Mucosa of descending colon (tissue), 3 donors: ENCODE measurements at regions not wholly inside any gene's neighbourhood (a gene's known extent, or its start where the extent isn't known, plus 50 kb on each side); places are given as distances from the start of the nearest gene placed in this dataset.

Experiments
- ATAC-seq: fragments of 200-7000 bp; cut with Tn5 transposase; one replicate; pipeline ENCODE4 v1.9.1; 2020; ENCODE audit warnings: mild to moderate bottlenecking, moderate library complexity
- DNase-seq, 3 donors: peaks; one replicate each; pipeline ENCODE4 v3.0.0-alpha.2; 2020
- H3K36me3 ChIP-seq: fragments of 200-600 bp; one replicate; pipeline ENCODE4 v1.8.0; 2021; ENCODE audit warnings: low read depth, mild to moderate bottlenecking
- H3K4me1 ChIP-seq: fragments of 200-600 bp; one replicate; pipeline ENCODE4 v1.8.0; 2021; ENCODE audit warnings: low read depth, mild to moderate bottlenecking
- H3K4me3 ChIP-seq: fragments of 200-600 bp; one replicate; pipeline ENCODE4 v1.8.0; 2021; ENCODE audit warnings: mild to moderate bottlenecking
- H3K9me3 ChIP-seq: fragments of 200-600 bp; one replicate; pipeline ENCODE4 v1.8.0; 2021; ENCODE audit warnings: mild to moderate bottlenecking
- intact Hi-C, 2 donors: fragments of 100-400 bp; cut with DNase I in 1 of 2; cut with micrococcal nuclease in 1 of 2; formaldehyde crosslinking; loops; one replicate each; pipeline versions ENCODE4 v1.11.0 to v1.11.1; 2022; cut with DNase I, micrococcal nuclease
- TF ChIP-seq, protein P1 (sequence below): fragments of 200-600 bp; IDR thresholded peaks from one replicate; pipeline ENCODE4 v1.8.0; 2022; ENCODE audit warnings: antibody characterized with exemption, mild to moderate bottlenecking
- donor health status: DM: no; HTN: no; CAD: no; lungs with moderate emphysema.
- donor health status: DM: no; HTN: no; CAD: no.
- donor health status: DM: no; HTN: yes; CAD: no.

DNA sequence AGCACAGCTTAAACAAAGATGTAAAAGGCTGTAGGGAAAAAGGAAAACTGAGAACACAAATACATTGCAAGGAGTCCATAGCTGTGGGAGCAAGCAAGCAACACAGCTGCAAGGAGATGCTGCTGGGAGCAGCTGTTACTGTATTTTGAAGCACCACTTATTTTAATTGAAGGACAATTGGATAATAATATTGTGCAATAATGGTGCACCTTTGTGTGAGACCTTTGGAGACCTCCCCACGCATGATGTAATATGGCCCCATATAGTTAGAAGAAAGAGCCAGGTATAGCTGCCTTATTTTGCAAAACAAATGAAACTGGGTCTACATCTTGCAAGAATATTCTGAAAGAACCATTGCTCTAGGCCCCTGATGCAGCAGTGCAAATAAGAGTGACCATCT, 191.1 kb upstream of the KIRREL3 start:
- TF ChIP-seq, protein P1, sequence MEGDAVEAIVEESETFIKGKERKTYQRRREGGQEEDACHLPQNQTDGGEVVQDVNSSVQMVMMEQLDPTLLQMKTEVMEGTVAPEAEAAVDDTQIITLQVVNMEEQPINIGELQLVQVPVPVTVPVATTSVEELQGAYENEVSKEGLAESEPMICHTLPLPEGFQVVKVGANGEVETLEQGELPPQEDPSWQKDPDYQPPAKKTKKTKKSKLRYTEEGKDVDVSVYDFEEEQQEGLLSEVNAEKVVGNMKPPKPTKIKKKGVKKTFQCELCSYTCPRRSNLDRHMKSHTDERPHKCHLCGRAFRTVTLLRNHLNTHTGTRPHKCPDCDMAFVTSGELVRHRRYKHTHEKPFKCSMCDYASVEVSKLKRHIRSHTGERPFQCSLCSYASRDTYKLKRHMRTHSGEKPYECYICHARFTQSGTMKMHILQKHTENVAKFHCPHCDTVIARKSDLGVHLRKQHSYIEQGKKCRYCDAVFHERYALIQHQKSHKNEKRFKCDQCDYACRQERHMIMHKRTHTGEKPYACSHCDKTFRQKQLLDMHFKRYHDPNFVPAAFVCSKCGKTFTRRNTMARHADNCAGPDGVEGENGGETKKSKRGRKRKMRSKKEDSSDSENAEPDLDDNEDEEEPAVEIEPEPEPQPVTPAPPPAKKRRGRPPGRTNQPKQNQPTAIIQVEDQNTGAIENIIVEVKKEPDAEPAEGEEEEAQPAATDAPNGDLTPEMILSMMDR = no peak
- no peak for ATAC-seq
- H3K4me1 ChIP-seq = no peaks in the 10 kb centered on the region
- H3K36me3 ChIP-seq = no peaks in the 10 kb centered on the region
- H3K9me3 ChIP-seq = no peaks in the 10 kb centered on the region
- no peak for DNase-seq
- intact Hi-C loops = no loop called here
- H3K4me3 ChIP-seq = no peak overlapping the region

DNA sequence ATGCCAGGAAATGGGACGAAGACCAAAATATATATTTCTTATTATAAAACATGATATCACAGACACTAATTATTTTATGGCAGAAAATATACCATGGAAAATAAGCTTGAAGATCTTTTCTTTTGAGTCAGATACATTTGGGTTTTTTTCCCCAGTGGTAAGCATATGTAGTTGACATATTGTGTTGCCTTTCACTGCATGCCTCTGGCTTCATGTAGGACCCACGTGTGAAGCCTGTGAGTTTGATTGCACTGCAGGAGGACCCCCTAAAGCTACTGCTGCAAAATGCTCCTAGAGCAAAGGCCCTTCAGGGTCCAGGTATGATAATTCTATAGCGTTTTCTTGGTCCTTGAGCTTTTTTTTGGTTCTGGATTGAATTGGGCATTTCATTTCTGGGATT, 190.7 kb upstream of the KIRREL3 start:
- Histone ChIP-seq H3K9me3 (no peaks in the 10 kb centered on the region), H3K36me3 (no peaks in the 10 kb centered on the region), H3K4me3 (no peak overlapping the region), H3K4me1 (no peaks in the 10 kb centered on the region)
- DNase-seq (no peak), ATAC-seq (no peak)
- intact Hi-C loops = no loop called here
- TF ChIP-seq, protein P1 = no peak

DNA sequence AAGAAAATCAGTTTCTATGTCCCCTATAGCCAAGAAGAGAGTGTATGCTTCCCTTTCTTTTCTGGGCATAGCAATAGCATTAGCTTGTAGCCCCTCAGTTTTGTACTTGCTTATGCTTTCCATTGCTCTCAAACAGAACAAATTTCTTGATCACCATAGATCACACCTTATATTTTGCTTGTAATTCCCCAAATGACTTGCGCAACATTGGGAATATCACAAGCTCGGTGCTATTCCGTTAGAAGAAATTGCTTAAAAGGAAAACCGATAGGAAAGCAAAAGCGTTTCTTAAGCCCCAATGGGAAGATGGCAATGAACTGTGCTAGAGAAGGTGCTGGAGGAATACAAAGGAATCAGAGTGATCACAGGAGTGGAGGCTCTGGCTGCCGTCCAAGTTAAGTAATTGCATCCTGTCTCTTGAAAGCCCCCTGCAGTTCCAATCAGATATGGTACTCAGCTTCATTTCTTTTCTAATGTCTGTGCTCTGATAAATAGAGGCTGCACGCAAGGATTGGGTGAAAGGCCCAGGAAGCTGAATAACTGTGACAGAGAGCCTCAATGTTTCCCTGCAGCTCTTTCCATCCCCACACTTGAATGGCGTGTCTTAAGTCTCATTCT, 182.1 kb upstream of the KIRREL3 start:
- intact Hi-C loops = no loop called here
- Histone ChIP-seq H3K36me3 (no peaks in the 10 kb centered on the region), H3K4me3 (no peak overlapping the region), H3K4me1 (no peaks in the 10 kb centered on the region), H3K9me3 (no peaks in the 10 kb centered on the region)
- TF ChIP-seq, protein P1 = no peak
- no peak for DNase-seq
- no peak for ATAC-seq

DNA sequence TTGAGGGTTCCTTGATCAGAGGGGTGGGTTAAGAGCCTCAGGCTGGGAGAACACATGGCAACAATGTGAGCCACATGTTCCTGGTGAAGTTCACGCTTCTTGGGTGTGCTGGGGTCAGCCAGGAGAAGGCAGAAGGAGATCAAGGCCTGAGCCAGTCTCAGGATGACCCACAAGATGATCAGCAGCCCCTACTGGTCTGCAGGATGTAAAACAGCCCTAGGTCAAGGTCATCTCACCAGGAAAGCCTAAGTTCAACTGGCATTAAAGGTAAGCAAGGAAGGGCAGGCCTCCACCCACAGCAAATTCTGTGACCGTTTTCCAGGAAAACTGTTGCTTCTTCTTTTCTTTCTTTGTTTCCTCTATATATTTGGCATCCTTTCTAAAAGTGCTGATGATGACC, 156.7 kb upstream of the KIRREL3 start:
- intact Hi-C loops = no loop called here
- no peaks in the 10 kb centered on the region for H3K4me1 ChIP-seq
- H3K36me3 ChIP-seq = no peaks in the 10 kb centered on the region
- ATAC-seq = no peak
- DNase-seq = no peak
- no peak overlapping the region for H3K4me3 ChIP-seq
- H3K9me3 ChIP-seq = no peaks in the 10 kb centered on the region
- TF ChIP-seq, protein P1 = no peak

DNA sequence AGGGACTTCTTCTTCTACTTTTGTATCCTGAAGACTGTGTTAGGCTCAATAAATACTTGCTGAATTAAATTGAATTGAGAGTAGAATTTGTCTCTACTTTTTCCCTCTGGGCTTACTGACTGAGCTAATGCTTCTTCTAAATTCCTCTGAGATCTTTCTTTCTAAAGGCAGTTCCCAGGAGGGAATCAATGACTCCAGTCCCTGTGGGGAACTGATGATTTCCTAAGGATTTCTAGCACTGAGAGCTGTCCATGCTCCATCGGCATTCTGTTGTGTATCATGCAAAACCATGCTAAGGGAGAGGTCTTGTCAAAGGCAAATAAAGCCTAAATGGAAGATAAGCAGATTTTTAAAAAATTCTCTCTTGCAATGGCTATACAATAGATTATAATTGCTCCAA, 148.8 kb upstream of the KIRREL3 start:
- DNase-seq = no peak
- Histone ChIP-seq H3K4me1 (no peaks in the 10 kb centered on the region), H3K9me3 (no peaks in the 10 kb centered on the region), H3K36me3 (no peaks in the 10 kb centered on the region), H3K4me3 (no peak overlapping the region)
- TF ChIP-seq, protein P1 = no peak
- intact Hi-C loops = no loop called here
- ATAC-seq = no peak

DNA sequence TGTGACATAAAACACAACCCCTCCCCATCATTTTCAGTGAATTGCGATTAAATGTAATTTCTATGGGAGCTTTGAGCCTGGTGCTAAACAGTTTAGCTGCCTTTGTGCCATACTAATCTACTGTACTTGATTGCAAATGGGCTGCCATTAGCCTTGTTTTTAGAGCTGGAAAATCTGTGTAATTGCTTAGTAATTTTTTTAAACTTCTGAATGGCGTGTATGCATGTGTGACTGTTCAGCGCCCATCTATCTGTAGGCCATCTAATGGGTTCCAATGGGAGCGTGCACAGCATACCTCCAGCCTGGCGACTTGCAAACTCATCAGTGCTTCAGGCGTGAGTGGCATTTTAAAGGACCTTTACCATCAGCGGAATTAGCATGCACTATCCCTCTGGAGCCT, 142.7 kb upstream of the KIRREL3 start:
- no peak for ATAC-seq
- intact Hi-C loops = no loop called here
- no peak overlapping the region for H3K4me3 ChIP-seq
- no peaks in the 10 kb centered on the region for H3K4me1 ChIP-seq
- H3K36me3 ChIP-seq = no peaks in the 10 kb centered on the region
- TF ChIP-seq, protein P1 = no peak
- no peak for DNase-seq
- H3K9me3 ChIP-seq = no peaks in the 10 kb centered on the region
